GM12873 (cell line): ENCODE measurements at regions not wholly inside any gene's neighbourhood (a gene's known extent, or its start where the extent isn't known, plus 50 kb on each side); places are given as distances from the start of the nearest gene placed in this dataset.

Experiments used
- TF ChIP-seq, protein P1 (sequence below): IDR thresholded peaks from 2 replicates; pipeline ENCODE4 v1.5.1; 2012; ENCODE audit warnings: low read depth, mild to moderate bottlenecking, moderate library complexity, low read length, control low read depth; ENCODE audit not compliant: insufficient read depth; ENCODE audit errors: missing control alignments

DNA sequence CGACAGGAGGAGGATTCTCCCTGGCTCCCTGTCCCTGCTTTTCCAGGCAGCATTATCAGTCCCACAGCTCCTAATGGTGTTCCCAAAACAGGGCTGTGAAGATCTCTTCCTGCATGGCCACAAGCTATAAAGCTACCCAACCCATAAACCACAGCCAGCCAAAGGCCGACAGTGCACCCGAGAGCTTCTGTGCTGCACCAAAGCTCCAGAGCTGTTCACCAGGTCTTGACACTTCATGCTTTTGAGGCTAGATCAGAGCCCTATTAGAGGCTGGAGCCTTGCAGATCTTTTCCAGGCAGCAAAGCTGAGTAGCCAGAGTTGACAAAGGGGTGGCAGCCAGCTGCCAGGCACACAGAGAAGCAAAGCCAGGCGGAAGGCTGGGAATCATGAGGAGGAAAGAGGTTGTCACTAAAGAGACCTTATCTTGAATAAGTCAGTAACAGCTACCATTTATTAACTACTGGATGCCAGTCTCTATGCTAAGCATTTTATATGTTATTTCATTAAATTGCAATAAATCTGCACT, 180.4 kb downstream of the KATNAL1 start:
- TF ChIP-seq, protein P1, sequence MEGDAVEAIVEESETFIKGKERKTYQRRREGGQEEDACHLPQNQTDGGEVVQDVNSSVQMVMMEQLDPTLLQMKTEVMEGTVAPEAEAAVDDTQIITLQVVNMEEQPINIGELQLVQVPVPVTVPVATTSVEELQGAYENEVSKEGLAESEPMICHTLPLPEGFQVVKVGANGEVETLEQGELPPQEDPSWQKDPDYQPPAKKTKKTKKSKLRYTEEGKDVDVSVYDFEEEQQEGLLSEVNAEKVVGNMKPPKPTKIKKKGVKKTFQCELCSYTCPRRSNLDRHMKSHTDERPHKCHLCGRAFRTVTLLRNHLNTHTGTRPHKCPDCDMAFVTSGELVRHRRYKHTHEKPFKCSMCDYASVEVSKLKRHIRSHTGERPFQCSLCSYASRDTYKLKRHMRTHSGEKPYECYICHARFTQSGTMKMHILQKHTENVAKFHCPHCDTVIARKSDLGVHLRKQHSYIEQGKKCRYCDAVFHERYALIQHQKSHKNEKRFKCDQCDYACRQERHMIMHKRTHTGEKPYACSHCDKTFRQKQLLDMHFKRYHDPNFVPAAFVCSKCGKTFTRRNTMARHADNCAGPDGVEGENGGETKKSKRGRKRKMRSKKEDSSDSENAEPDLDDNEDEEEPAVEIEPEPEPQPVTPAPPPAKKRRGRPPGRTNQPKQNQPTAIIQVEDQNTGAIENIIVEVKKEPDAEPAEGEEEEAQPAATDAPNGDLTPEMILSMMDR: no peak

DNA sequence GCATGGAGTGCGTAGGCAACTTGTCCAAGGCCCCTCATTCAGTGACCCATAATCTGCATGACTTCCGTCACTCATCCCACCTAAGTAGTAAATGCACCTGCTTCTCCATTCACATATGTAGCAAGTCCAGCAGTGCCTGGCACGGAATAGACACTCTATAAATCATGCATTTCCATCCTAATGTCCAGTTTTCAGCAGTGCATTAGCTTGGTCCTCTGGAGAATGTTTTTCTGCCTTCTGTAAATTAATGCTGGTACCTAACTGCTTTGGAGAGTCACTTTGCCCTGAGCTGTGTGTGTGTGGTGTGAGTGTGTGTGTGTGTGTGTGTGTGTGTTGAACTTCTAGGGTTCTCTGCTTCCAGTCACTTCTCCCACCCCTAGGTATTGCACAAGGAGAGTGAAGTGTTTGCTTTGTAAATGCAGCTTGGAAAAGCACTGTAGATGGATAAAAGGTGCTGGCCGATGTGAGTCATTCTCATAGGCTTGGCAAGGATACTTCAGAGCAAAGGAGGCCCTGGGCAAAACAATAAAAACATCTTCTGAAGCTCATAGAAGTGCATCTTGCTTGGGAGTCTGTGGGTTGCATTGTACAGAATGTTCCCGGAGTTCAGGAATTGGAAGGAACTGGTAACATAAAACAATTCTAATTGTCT, 181.8 kb downstream of the KATNAL1 start:
- TF ChIP-seq, protein P1: no peak

DNA sequence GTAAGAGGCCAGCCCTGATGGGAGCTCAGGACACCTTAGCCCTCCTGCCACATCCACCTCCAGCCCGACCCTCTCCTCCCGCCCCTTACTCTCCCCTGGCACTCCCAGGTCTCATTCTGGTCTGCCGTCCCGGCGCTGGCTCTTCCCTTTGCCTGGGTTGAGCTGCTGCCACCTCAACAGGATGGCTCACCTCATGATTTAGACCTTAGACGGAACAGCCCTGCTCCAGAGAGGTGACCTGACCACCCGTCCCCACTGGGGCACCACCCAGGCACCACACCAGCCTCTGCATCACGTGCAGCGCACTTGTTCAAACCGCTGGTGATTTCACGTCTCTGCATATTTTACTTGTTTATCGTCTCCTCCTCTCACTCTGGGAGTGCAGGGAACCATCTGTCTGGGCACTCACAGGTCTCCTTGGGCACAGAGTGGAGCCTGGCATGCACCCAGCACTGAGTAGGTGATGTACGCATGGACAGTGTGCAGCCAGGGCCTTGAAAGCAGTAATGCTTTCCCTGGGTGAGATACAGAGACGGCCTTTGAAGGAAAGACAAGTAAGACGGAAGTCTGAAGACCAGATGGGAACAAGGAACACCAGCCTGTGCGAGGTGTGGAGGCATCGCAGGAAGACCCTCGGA, 183.1 kb downstream of the KATNAL1 start:
- TF ChIP-seq, protein P1: no peak

DNA sequence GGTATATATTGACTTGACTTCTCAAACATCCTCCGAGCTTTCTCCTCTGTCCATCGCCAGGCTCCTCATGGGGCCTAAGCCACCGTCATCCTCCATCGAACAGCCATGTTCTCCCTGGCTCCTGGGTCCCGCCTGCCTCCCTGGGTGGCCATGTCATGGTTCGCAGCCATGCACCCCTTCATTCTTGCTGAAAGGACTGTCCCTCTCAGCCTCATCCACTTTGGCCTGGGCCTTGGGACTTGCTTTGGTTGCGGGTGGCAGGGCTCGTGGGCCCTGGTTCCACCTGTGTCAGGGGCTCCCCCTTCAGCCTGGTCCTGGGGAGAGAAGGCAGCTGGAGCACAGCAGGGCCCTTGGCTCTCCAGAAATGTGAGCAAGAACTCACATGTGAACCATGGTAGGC, 183.8 kb downstream of the KATNAL1 start:
- TF ChIP-seq, protein P1: no peak

DNA sequence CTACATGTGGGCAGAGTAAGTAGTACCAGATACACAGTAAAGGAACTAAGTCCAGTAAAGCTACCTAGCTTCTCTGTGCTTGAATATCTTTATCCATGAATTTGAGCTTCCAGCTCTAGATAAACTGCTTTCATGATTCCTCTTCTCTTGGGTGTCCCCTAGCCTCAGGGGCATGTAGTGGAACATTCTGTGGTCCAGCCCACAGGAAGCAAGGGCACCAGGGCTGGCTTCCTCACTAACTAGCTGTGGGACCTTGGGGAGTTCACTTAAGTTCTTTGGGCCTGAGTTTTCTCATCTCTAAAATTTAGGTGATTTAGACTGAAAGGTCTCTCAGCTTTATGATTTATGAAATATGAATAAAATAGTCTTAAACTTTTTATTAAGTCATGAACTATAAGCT, 185.7 kb downstream of the KATNAL1 start:
- TF ChIP-seq, protein P1: no peak

DNA sequence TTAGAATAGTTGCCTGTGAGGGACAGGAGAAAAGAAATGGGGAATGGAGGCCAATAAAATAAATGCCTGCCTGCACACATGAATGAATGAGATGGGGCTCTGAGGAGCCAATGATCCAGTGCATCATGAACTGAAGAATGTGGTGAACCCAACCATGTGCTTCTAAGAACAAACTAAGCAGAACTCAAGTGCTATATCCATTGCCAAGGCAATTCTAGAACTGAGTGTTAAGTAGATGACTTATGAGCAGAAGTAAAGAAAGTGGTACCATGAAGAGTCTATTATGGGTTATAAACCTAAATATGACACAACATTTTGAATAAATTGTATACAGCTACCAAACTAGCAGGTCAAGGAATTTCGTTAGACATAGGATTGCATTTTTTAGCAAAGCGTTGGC, 186.1 kb downstream of the KATNAL1 start:
- TF ChIP-seq, protein P1: no peak

DNA sequence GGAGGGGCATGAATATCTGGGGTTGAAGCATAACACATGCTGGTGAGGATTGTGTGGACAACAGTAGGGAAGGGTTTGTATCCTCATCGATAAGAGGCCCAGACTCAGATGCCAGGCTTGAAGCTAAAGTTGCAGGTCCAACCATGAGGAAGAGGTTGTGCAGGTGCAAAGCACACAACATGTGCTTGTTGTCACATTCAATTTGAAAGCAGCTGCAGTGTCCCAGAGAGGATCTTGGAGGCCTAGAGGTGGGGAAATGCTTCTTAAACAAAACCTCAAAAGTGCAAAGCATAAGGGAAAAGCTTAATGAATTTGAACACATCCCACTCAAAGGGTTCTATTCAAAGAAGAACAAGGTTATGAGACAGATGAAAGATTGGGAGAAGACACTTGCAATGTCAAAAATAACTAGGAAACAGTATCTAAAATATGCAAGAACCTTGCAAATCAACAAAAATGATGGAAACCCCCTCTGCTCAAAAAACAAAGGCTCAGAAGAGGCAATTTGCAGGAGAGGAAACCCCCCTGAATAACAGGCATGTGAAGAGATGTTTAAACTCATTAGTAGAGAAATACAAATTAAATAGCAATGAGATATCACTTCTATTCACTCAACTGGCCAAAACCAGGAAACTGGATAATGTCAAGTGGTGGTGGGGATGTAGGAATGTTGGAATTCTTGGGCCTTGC, 187.1 kb downstream of the KATNAL1 start:
- TF ChIP-seq, protein P1: no peak
